C4-2B (cell line): ENCODE measurements at regions not wholly inside any gene's neighbourhood (a gene's known extent, or its start where the extent isn't known, plus 50 kb on each side); places are given as distances from the start of the nearest gene placed in this dataset.

ENCODE experiments used
- CTCF ChIP-seq: fragments of 450-650 bp; conservative IDR thresholded peaks from 2 replicates; pipeline ENCODE4 v1.5.1; 2017; ENCODE audit warnings: mild to moderate bottlenecking
- ZFX ChIP-seq: fragments of 450-650 bp; IDR thresholded peaks from 2 replicates; pipeline ENCODE4 v1.6.1; 2017

DNA sequence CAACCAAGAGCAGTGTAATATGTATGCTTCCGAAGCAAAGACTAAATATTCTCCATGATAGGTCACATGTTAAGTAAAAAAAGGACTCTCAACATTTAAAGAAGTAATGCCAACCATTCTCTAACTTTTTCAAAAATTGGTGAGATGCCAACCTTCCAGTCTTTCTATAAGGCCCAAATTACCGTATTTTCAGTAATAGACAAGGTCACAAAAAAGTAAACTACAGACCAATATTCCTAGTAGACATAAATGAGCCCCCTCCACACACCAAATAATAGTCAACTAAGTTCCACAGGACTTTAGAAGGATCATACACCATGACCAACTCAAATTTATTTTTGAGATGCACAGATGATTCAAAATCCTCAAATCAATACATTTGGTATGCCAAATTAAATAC is 867.4 kb downstream of the TMEM121 start:
- TF ChIP-seq CTCF (no peak), ZFX (no peak)
